NOMO-1 (cell line): ENCODE measurements at regions not wholly inside any gene's neighbourhood (a gene's known extent, or its start where the extent isn't known, plus 50 kb on each side); places are given as distances from the start of the nearest gene placed in this dataset.
"Not testable (repeated sequence)": the region's sequence is repeated elsewhere in the genome, so short reads cannot be mapped to it uniquely, and the experiment has no call there.

Experiments used
- DNase-seq, 2 experiments: peaks; one replicate each; lab custom pipeline; 2025; ENCODE audit not compliant: unreplicated experiment in 2 of 2; lab: John Stamatoyannopoulos, UW

- DNase-seq: no peak
Measured at GRCh38 chr12:28059668-28060067, 87.1 kb upstream of the PTHLH start.

- DNase-seq: no peak
Measured at GRCh38 chr12:28060871-28061270, 88.3 kb upstream of the PTHLH start.

- no peak for DNase-seq
Measured at GRCh38 chr12:28063355-28063880, 90.9 kb upstream of the PTHLH start.

- no peak for DNase-seq
Measured at GRCh38 chr12:28065374-28065773, 92.8 kb upstream of the PTHLH start.

- no peak for DNase-seq
Measured at GRCh38 chr12:28065889-28066630, 93.5 kb upstream of the PTHLH start.

- DNase-seq: no peak
Measured at GRCh38 chr12:28066879-28067278, 94.3 kb upstream of the PTHLH start.

- DNase-seq: no peak
Measured at GRCh38 chr12:28068467-28068866, 95.9 kb upstream of the PTHLH start.

- DNase-seq: no peak
Measured at GRCh38 chr12:28079539-28079938, 107.0 kb upstream of the PTHLH start.

- no peak for DNase-seq
Measured at GRCh38 chr12:28082096-28082495, 108.2 kb upstream of the CCDC91 start.

GRCh38 chr12:28083840-28084678 lies 106.2 kb upstream of the CCDC91 start:
- no peak for DNase-seq

- DNase-seq: no peak
Measured at GRCh38 chr12:28086521-28087155, 103.6 kb upstream of the CCDC91 start.

- DNase-seq: peak in 1 of 2 experiments; percentile 23
Measured at GRCh38 chr12:28088566-28089272, 101.5 kb upstream of the CCDC91 start.

GRCh38 chr12:28089338-28089737 lies 100.9 kb upstream of the CCDC91 start:
- no peak for DNase-seq

- no peak for DNase-seq
Measured at GRCh38 chr12:28090835-28091234, 99.4 kb upstream of the CCDC91 start.

GRCh38 chr12:28092396-28092795 lies 97.9 kb upstream of the CCDC91 start:
- DNase-seq: no peak

- no peak for DNase-seq
Measured at GRCh38 chr12:28096649-28097048, 93.6 kb upstream of the CCDC91 start.

- DNase-seq: no peak
Measured at GRCh38 chr12:28097221-28097620, 93.0 kb upstream of the CCDC91 start.

GRCh38 chr12:28099245-28099644 lies 91.0 kb upstream of the CCDC91 start:
- DNase-seq: not testable (repeated sequence)

- DNase-seq: no peak
Measured at GRCh38 chr12:28099871-28100270, 90.4 kb upstream of the CCDC91 start.

- DNase-seq: no peak
Measured at GRCh38 chr12:28100717-28101116, 89.5 kb upstream of the CCDC91 start.

GRCh38 chr12:28104316-28104715 lies 85.9 kb upstream of the CCDC91 start:
- no peak for DNase-seq
